ENCODE measurements at regions not wholly inside any gene's neighbourhood (a gene's known extent, or its start where the extent isn't known, plus 50 kb on each side); places are given as distances from the start of the nearest gene placed in this dataset.

DNA sequence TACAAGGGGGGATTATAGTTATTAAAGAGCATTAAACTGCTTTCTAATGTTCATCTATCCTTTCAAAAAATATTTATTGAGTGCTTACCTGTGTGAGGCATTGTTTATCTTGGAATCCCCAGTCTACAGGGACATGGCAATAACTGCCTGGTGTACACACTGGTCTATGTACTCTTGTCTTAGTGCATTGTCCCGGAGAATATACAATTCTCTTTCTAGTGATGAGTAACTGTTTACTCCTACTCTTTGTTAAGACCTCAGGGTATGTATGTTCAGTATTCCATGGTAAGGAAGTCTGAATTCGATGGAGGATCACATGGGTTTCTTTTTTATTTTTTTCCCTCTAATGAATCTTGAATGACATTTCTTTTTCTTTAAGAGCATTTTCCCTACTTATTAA is 772.4 kb upstream of the NR2F2 start:
- Histone ChIP-seq H3K36me3 (no peaks in the 10 kb centered on the region), H3K4me3 (no peak overlapping the region), H3K4me1 (replicated peaks) (peaks cover 16% of the 10 kb centered on the region), H3K27me3 (replicated peaks; ENCODE audit: insufficient read depth) (no peaks in the 10 kb centered on the region), H3K9me3 (no peaks in the 10 kb centered on the region), H3K27ac (no peak overlapping the region)
- intact Hi-C loops (cut with DNase I) = no loop called here
- TF ChIP-seq POLR2AphosphoS5 (IDR thresholded peaks at IDR 0.05) = no peak
- TF ChIP-seq, protein P1, sequence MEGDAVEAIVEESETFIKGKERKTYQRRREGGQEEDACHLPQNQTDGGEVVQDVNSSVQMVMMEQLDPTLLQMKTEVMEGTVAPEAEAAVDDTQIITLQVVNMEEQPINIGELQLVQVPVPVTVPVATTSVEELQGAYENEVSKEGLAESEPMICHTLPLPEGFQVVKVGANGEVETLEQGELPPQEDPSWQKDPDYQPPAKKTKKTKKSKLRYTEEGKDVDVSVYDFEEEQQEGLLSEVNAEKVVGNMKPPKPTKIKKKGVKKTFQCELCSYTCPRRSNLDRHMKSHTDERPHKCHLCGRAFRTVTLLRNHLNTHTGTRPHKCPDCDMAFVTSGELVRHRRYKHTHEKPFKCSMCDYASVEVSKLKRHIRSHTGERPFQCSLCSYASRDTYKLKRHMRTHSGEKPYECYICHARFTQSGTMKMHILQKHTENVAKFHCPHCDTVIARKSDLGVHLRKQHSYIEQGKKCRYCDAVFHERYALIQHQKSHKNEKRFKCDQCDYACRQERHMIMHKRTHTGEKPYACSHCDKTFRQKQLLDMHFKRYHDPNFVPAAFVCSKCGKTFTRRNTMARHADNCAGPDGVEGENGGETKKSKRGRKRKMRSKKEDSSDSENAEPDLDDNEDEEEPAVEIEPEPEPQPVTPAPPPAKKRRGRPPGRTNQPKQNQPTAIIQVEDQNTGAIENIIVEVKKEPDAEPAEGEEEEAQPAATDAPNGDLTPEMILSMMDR (IDR thresholded peaks at IDR 0.05) = no peak
- TF ChIP-seq POLR2A (IDR thresholded peaks at IDR 0.05) = no peak
- DNase-seq (ENCODE audit: low spot score) = no peak
- WGBS = 36% methylated on average over 2 of the region's 2 CpGs

DNA sequence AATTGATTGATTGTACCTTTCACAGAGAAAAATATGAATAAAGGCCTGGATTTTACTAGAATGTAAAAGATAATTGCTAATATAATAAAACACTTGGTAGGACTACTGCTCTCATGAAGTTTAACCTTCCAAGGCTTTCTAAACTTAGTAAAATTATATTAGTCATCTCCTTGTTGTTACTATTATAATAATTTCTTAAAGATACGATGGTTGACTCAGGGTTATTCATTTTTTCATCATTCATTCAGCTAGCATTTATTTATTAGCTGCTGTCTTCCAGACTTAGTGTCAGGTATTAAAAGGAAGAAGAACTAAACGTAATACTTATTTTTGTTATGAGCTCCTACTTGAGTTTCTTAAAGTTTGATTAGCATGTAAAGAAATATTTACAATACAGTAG is 771.6 kb upstream of the NR2F2 start:
- intact Hi-C loops (cut with DNase I) = no loop called here
- 73% methylated on average over 2 of the region's 2 CpGs for WGBS

DNA sequence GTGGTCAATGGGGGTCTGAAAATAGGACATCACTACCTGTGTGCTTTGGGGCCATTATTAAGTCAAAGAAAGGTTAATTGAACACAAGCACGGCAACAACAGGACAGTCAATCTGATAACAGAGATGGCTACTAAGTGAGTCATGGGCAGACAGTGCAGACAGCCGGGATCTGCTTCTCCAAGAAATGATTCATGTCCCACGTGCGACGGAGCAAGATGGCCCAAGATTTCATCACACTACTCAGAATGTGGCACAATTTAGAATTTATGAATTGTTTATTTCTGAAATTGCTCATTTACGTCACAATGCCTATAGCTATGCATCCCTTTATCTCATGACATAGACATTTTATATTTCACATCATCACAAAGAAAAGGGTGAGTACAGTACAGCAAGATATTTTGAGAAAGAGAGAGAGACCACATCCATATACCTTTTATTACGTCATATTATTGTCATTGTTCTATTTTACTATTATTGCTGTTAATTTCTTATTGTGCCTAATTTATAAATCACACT is 770.6 kb upstream of the NR2F2 start:
- WGBS = 51% methylated on average over 7 of the region's 7 CpGs
- H3K36me3 ChIP-seq = no peaks in the 10 kb centered on the region
- peaks cover 16% of the 10 kb centered on the region for H3K4me1 ChIP-seq (replicated peaks)
- H3K9me3 ChIP-seq = no peaks in the 10 kb centered on the region
- TF ChIP-seq POLR2AphosphoS5 (IDR thresholded peaks at IDR 0.05) = no peak
- TF ChIP-seq, protein P1 (IDR thresholded peaks at IDR 0.05) = no peak
- TF ChIP-seq POLR2A (IDR thresholded peaks at IDR 0.05) = no peak
- DNase-seq (ENCODE audit: low spot score) = no peak
- H3K27ac ChIP-seq = no peak overlapping the region
- intact Hi-C loops (cut with DNase I) = no loop called here
- no peaks in the 10 kb centered on the region for H3K27me3 ChIP-seq (replicated peaks; ENCODE audit: insufficient read depth)
- no peak overlapping the region for H3K4me3 ChIP-seq

More for the DNA sequence above, 771.6 kb upstream of the NR2F2 start:
- no peak for TF ChIP-seq POLR2AphosphoS5 (IDR thresholded peaks at IDR 0.05)
- TF ChIP-seq, protein P1 (IDR thresholded peaks at IDR 0.05) = no peak
- TF ChIP-seq POLR2A (IDR thresholded peaks at IDR 0.05) = no peak
- Histone ChIP-seq H3K36me3 (no peaks in the 10 kb centered on the region), H3K4me1 (replicated peaks) (peaks cover 16% of the 10 kb centered on the region), H3K4me3 (no peak overlapping the region), H3K27me3 (replicated peaks; ENCODE audit: insufficient read depth) (no peaks in the 10 kb centered on the region), H3K27ac (no peak overlapping the region), H3K9me3 (no peaks in the 10 kb centered on the region)
- no peak for DNase-seq (ENCODE audit: low spot score)

DNA sequence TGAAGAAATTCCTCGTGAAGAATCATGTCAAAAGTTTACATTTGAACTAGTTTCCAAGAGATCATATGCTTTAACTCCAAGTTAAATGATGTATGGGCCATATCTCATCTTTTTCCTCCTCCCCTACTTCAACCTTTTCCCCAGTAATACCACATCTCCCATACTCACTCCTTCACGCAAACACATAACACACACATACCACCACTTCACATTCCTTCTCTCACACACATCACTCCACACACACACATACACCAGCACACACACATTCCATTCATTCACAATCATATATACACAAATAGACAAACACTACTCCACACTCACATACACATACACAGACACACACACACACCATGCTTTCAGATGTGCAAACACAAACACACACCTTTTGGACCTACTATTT is 769.0 kb upstream of the NR2F2 start:
- TF ChIP-seq POLR2AphosphoS5 (IDR thresholded peaks at IDR 0.05) = no peak
- TF ChIP-seq, protein P1 (IDR thresholded peaks at IDR 0.05) = no peak
- no peak for TF ChIP-seq POLR2A (IDR thresholded peaks at IDR 0.05)
- H3K27me3 ChIP-seq (replicated peaks; ENCODE audit: insufficient read depth) = no peaks in the 10 kb centered on the region
- peaks cover 15% of the 10 kb centered on the region for H3K4me1 ChIP-seq (replicated peaks)
- H3K4me3 ChIP-seq = no peak overlapping the region
- intact Hi-C loops (cut with DNase I) = no loop called here
- no peaks in the 10 kb centered on the region for H3K9me3 ChIP-seq
- DNase-seq (ENCODE audit: low spot score) = no peak
- 56% methylated on average over 2 of the region's 2 CpGs for WGBS
- no peak overlapping the region for H3K27ac ChIP-seq
- H3K36me3 ChIP-seq = no peaks in the 10 kb centered on the region

DNA sequence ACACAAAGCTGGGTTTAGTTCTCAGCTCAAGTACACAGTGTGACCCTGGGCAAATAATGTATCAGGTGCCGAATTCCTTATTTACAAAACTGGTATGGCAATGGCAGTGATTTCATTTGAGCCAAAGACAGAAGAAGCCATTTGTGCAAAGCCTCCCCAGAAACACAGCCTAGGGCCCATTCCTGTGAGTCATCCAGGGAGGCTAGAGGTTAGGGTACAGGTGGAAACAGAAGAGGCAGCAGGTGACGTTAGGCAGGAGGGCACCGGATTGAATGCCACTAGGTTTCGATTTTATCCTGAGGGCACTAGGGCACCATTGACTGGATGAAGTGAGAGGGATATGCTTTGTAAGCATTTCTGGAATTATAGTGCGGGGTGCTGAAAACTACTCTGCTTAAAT is 766.9 kb upstream of the NR2F2 start:
- intact Hi-C loops (cut with DNase I) = no loop called here
- H3K27ac ChIP-seq = no peak overlapping the region
- H3K9me3 ChIP-seq = no peaks in the 10 kb centered on the region
- H3K36me3 ChIP-seq = no peaks in the 10 kb centered on the region
- H3K27me3 ChIP-seq (replicated peaks; ENCODE audit: insufficient read depth) = no peaks in the 10 kb centered on the region
- TF ChIP-seq POLR2A (IDR thresholded peaks at IDR 0.05) (no peak), POLR2AphosphoS5 (IDR thresholded peaks at IDR 0.05) (no peak)
- TF ChIP-seq, protein P1 (IDR thresholded peaks at IDR 0.05) = no peak
- DNase-seq (ENCODE audit: low spot score) = no peak
- WGBS = 88% methylated on average over 5 of the region's 5 CpGs
- no peaks in the 10 kb centered on the region for H3K4me1 ChIP-seq (replicated peaks)
- no peak overlapping the region for H3K4me3 ChIP-seq
